DMS53 treated with DMSO at 0.1 percent for 48 hours (cell line): ENCODE measurements at regions not wholly inside any gene's neighbourhood (a gene's known extent, or its start where the extent isn't known, plus 50 kb on each side); places are given as distances from the start of the nearest gene placed in this dataset.
"Not testable (repeated sequence)": the region's sequence is repeated elsewhere in the genome, so short reads cannot be mapped to it uniquely, and the experiment has no call there.

Experiments used
- DNase-seq: peaks from one replicate; lab custom pipeline; 2025; ENCODE audit not compliant: unreplicated experiment; lab: John Stamatoyannopoulos, UW

DNA sequence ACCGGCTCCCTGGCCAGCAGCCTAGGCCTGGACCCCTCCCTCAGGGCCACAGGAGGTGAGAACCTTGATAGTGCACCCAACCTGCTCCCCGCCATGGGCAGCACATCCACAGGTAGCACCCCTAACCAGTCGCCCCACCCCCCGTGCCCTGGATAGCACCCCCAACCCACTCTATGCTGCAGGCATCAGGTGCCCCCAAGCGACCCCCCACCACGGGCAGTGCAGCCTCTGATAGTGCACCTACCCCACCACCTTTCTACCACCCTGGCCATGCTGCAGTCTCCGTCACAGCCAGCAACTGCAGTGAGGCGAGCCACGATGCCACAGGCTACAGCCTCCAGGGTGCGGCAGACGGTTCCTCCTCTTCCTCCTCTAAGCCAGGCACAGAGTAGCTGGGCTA lies 55.6 kb downstream of the SOWAHC start:
- no peak for DNase-seq

DNA sequence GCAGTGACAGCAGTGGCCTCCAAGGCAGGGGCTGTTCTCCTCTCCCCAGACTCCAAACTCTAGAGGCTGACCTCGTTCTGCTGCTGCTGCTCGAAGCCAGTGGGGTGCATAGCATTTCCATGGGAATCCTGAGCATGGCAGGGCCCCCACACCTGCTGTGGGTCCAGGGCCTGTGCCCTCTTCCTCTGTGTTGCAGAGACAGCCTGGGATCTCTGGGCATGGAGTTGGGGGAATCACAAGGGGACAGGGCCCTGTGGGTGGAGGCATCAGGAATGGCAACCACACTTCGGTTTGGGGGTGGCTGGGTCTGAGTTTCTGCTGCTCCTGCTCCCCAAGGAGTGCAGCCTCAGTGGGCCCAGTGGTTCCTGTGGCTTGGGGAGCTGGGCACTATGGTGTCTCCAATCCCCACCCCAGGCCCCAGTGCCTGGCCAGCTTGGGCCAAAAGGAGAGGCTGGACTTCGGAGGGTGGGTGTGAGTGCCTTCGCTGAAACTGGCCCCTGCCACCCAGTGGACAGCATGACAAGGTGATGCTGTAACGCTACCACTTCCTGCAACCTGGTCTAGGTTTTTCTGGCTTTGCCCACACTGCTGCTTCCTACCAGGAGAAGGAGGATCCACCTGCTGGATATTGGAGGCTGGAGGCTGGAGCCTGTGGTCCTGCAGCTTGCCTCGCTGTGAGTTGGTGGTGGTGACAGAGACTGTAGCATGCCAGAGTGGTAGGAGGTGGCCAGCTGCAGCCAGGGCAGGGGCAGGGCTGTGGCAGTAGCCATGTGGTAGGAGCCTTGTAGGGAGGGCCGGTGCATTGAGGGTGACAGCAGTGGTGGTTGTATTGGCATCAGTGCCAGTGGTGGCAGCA lies 56.6 kb downstream of the SOWAHC start:
- no peak for DNase-seq

DNA sequence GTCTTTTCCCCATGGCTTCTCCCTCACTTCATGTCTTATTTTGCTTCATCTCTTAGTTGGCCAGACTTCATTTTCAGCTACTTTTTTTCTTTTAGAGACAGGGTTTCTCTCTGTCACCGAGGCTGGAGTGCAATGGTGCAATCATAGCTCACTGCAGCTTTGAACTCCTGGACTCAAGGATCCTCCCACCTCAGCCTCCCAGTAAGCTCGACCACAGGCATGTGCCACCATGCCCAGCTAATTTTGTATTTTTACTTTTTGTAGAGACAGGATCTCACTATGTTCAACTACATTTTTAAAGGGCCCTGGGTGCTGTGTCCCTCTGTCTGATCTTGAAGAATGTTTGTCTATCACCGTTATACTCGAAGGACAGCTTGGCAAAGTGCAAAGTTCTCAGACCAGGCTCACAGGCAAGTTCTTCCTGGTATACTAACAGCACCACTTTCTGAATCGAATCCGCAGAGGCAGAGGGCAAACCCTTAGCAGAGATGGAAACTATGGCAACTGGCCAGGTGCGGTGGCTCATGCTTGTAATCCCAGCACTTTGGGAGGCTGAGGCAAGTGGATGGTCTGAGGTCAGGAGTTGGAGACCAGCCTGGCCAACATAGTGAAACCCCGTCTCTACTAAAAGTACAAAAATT lies 60.9 kb downstream of the SOWAHC start:
- no peak for DNase-seq

- DNase-seq = no peak
Observed at GRCh38 chr2:109675666-109676345, 61.6 kb downstream of the SOWAHC start.

DNA sequence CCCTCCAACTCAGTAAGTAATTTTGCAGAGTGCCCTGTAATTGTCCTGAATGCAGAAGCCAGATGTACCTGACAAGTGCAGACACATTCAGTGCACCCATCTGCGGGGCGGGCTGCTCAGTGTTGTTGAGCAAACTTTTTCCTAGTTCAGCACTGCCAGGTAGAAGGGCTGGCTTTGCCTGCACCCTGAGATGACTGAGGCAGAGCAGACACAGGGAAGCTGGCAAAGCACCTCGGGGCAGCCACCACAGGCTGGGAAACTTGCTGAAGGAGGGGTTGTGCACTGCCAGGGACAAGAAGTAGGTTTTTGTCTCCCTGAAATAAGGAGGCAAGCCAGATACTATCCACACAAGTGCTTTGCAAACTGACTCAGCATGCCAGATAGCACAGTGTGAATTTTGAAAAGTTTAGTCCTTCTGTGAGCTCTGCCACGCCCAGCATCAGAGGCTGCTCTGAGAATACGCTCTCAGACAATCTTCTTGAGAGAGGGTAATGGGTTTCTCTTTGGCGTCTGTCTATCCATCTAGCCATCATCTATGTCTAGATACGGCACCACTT lies 62.3 kb downstream of the SOWAHC start:
- no peak for DNase-seq

GRCh38 chr2:109677121-109677731 lies 63.1 kb downstream of the SOWAHC start:
- not testable (repeated sequence) for DNase-seq

- no peak for DNase-seq
Observed at GRCh38 chr2:109677835-109678580, 63.8 kb downstream of the SOWAHC start.

- DNase-seq = not testable (repeated sequence)
Observed at GRCh38 chr2:109678724-109679201, 64.6 kb downstream of the SOWAHC start.

DNA sequence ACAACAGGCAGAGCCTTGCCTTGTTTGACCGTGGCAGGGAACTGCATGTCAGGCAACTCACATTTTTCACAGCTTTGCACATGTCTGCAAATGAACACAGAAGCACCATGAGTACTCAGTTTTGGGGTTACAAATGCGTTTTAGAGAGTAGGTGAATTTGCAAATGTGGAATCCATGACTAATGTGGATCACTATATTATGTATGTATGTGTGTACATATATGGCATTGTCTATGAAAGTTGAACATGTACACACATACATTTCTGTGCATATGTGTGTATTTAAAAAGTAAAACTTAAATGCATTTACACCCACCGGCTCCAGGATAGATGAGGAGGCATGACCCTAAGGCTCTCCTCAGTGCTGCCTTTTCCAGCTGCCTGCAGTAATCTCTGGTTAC lies 65.1 kb downstream of the SOWAHC start:
- no peak for DNase-seq

DNA sequence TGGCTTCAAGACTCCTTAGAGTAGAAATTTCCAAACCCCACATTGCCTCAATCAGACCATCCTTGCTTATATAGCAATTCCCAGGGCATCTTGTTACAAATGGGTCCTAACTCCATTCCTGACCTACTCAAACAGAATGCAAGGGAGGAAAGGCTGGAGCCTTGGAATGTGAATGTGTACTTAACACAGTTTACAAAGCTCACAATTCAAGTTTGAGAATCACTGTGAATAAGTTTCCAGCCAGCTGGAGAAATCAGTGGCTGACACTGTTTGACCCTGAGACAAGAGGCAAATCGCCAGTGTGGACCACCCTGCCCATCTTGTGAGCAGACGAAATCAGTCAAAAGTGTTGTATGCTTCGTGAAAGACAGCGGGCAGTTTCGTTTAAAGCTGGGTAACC lies 65.5 kb downstream of the SOWAHC start:
- DNase-seq = no peak

GRCh38 chr2:109680523-109681297 lies 66.5 kb downstream of the SOWAHC start:
- no peak for DNase-seq

GRCh38 chr2:109681633-109682380 lies 67.6 kb downstream of the SOWAHC start:
- DNase-seq = no peak

- no peak for DNase-seq
Observed at GRCh38 chr2:109683452-109683851, 69.3 kb downstream of the SOWAHC start.

GRCh38 chr2:109685453-109685852 lies 71.3 kb downstream of the SOWAHC start:
- no peak for DNase-seq

DNA sequence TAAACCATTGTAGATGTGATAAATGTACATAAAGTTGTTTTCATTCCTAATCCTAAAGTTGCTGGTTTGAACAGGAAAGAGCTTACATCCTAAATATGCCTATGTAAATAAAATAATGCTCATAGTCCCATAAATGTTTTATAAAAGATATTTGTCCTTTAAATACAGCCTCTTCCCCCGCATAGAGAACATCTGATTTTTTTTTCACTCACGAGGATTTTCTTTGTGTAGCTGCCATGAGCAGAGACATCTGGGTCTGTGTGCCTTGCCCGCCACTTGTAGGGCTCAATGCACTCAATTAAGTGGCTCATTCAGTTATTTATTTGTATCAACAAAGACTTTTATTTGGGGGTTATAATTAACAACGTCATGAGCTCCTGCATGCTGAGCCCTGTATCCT lies 72.8 kb downstream of the SOWAHC start:
- DNase-seq = no peak

- DNase-seq = no peak
Observed at GRCh38 chr2:109689182-109689930, 75.2 kb downstream of the SOWAHC start.

GRCh38 chr2:109689973-109690372 lies 75.8 kb downstream of the SOWAHC start:
- DNase-seq = no peak

- no peak for DNase-seq
Observed at GRCh38 chr2:109690457-109690821, 76.3 kb downstream of the SOWAHC start.
